Gastroesophageal sphincter (tissue), 3 donors: ENCODE measurements at regions not wholly inside any gene's neighbourhood (a gene's known extent, or its start where the extent isn't known, plus 50 kb on each side); places are given as distances from the start of the nearest gene placed in this dataset.

Experiments
- CTCF ChIP-seq, 4 experiments: fragments of 200-600 bp in 2 of 4; fragments of 450-650 bp in 2 of 4; sonication (generic) in 1 of 4; IDR thresholded peaks; one replicate each; pipeline ENCODE4 v1.5.1; 2017 to 2019; ENCODE audit warnings: antibody characterized with exemption in 4 of 4, mild to moderate bottlenecking in 2 of 4, moderate library complexity in 2 of 4
- EP300 ChIP-seq: sonication (generic); formaldehyde crosslinking; IDR thresholded peaks from one replicate; pipeline ENCODE4 v1.6.1; 2017; ENCODE audit warnings: antibody characterized with exemption, mild to moderate bottlenecking
- POLR2A ChIP-seq, 2 donors: fragments of 450-650 bp; IDR thresholded peaks; one replicate each; pipeline ENCODE4 v1.6.1; 2017; ENCODE audit warnings: antibody characterized with exemption in 2 of 2, mild to moderate bottlenecking in 2 of 2, moderate library complexity in 1 of 2

GRCh38 chr6:14375930-14376329 is 258.4 kb downstream of the CD83 start:
- no peak for TF ChIP-seq CTCF (IDR thresholded peaks at IDR 0.05)
- no peak for TF ChIP-seq EP300
- TF ChIP-seq POLR2A (IDR thresholded peaks at IDR 0.05): no peak
